ENCODE measurements at regions not wholly inside any gene's neighbourhood (a gene's known extent, or its start where the extent isn't known, plus 50 kb on each side); places are given as distances from the start of the nearest gene placed in this dataset.

GRCh38 chr17:6306820-6307219, 128.1 kb downstream of the AIPL1 start:
- TF ChIP-seq CTCF (IDR thresholded peaks at IDR 0.05) (no peak), POLR2A (IDR thresholded peaks at IDR 0.05) (no peak)

Data from testis (tissue), 2 donors.